SK-N-SH (cell line): ENCODE measurements at regions not wholly inside any gene's neighbourhood (a gene's known extent, or its start where the extent isn't known, plus 50 kb on each side); places are given as distances from the start of the nearest gene placed in this dataset.

ENCODE experiments used
- CTCF ChIP-seq: fragments of 200-600 bp; sonication (generic); IDR thresholded peaks from 2 replicates; pipeline ENCODE4 v1.6.1; 2017; ENCODE audit warnings: antibody characterized with exemption, mild to moderate bottlenecking, moderate library complexity
- EP300 ChIP-seq, 2 experiments: IDR thresholded peaks; 2 replicates each; pipeline versions ENCODE4 v1.4.0 to v1.6.1; 2012; ENCODE audit warnings: borderline replicate concordance in 1 of 2, low read depth in 1 of 2, low read length in 1 of 2
- EZH2phosphoT487 ChIP-seq: fragments of 200-600 bp; sonication (generic); IDR thresholded peaks from 2 replicates; pipeline ENCODE4 v1.6.1; 2017; ENCODE audit warnings: low read depth, mixed run types, mild to moderate bottlenecking, antibody characterized with exemption, moderate library complexity, borderline replicate concordance
- GABPA ChIP-seq: IDR thresholded peaks from 2 replicates; pipeline ENCODE4 v1.4.0; 2012; ENCODE audit warnings: low read depth, mild to moderate bottlenecking
- IRF3 ChIP-seq: fragments of 150-350 bp; IDR thresholded peaks from 2 replicates; pipeline ENCODE4 v1.6.1; 2016; ENCODE audit warnings: mild to moderate bottlenecking, low read depth, low read length
- POLR2AphosphoS5 ChIP-seq: IDR thresholded peaks from 2 replicates; pipeline ENCODE4 v1.6.1; 2012; ENCODE audit warnings: low read depth, low read length
- RFX5 ChIP-seq: IDR thresholded peaks from 2 replicates; pipeline ENCODE4 v1.6.1; 2012; ENCODE audit warnings: mild to moderate bottlenecking, improper control_type of control experiment, low read length
- ZBTB33 ChIP-seq: IDR thresholded peaks from 2 replicates; pipeline ENCODE4 v1.4.0; 2012; ENCODE audit warnings: low read depth, borderline replicate concordance

GRCh38 chr7:17010637-17011300, 129.0 kb upstream of the AGR3 start:
- TF ChIP-seq CTCF = no peak
- no peak for TF ChIP-seq IRF3
- no peak for TF ChIP-seq ZBTB33
- TF ChIP-seq EP300 (IDR thresholded peaks at IDR 0.05; ENCODE audit: borderline replicate concordance in 1 of 2, low read depth in 1 of 2, low read length in 1 of 2) = no peak
- no peak for TF ChIP-seq POLR2AphosphoS5
- TF ChIP-seq EZH2phosphoT487 = no peak
- TF ChIP-seq GABPA = no peak
- TF ChIP-seq RFX5 = no peak
